Activated CD4-positive, alpha-beta T cell treated with anti-CD3 and anti-CD28 coated beads, Interleukin-2, amount 10 ng/mL, durations not matched to agents 7 days and 5 days (primary cell): ENCODE measurements at regions not wholly inside any gene's neighbourhood (a gene's known extent, or its start where the extent isn't known, plus 50 kb on each side); places are given as distances from the start of the nearest gene placed in this dataset.

Experiments
- CTCF ChIA-PET: fragments of 350-600 bp; sonication (Branson Sonifier 250); formaldehyde crosslinking; loops from one replicate; lab custom pipeline; 2021; ENCODE audit warnings: antibody characterized with exemption; lab: Charles Lee
- POLR2A ChIA-PET: fragments of 350-600 bp; sonication (Branson Sonifier 250); formaldehyde crosslinking; loops from one replicate; lab custom pipeline; 2021; ENCODE audit warnings: antibody characterized with exemption; lab: Charles Lee
- DNase-seq: peaks from one replicate; pipeline ENCODE4 v3.0.0-alpha.2; 2020
- H3K27ac Mint-ChIP-seq: one replicate; pipeline ENCODE4 v1.8.0; 2021; ENCODE audit warnings: mild to moderate bottlenecking, moderate library complexity, mixed read lengths
- H3K27me3 Mint-ChIP-seq: one replicate; pipeline ENCODE4 v1.8.0; 2021; ENCODE audit warnings: mixed read lengths
- H3K36me3 Mint-ChIP-seq: one replicate; pipeline ENCODE4 v1.8.0; 2021; ENCODE audit warnings: low read depth, mixed read lengths
- H3K4me1 Mint-ChIP-seq: one replicate; pipeline ENCODE4 v1.8.0; 2021; ENCODE audit warnings: mixed read lengths
- H3K4me3 Mint-ChIP-seq: one replicate; pipeline ENCODE4 v1.8.0; 2021; ENCODE audit warnings: mild to moderate bottlenecking, moderate library complexity, mixed read lengths
- H3K9me3 Mint-ChIP-seq: one replicate; pipeline ENCODE4 v1.8.0; 2021; ENCODE audit warnings: mixed read lengths

- no peak overlapping the region for H3K4me3 Mint-ChIP-seq
- DNase-seq, result no peak
- no peak overlapping the region for H3K27ac Mint-ChIP-seq
- H3K9me3 Mint-ChIP-seq, result no peaks in the 10 kb centered on the region
- no peaks in the 10 kb centered on the region for H3K4me1 Mint-ChIP-seq
- ChIA-PET POLR2A (no interaction called here), CTCF (interaction anchor here (0.7 kb wide), 1 partner anchor 403 kb away, joined by 3 read pairs; no protein-coding TSS in a partner anchor)
- H3K36me3 Mint-ChIP-seq, result no peaks in the 10 kb centered on the region
- H3K27me3 Mint-ChIP-seq, result peaks cover 19% of the 10 kb centered on the region
Measured at GRCh38 chr3:66797889-66798560, 200.1 kb upstream of the KBTBD8 start.

- POLR2A ChIA-PET, result no interaction called here
- CTCF ChIA-PET, result interaction anchor here (1.0 kb wide), 1 partner anchor 29 kb away, joined by 4 read pairs; no protein-coding TSS in a partner anchor
- DNase-seq, result no peak
- Mint-ChIP-seq H3K36me3 (no peaks in the 10 kb centered on the region), H3K4me3 (no peak overlapping the region), H3K4me1 (no peaks in the 10 kb centered on the region), H3K27me3 (peaks cover 19% of the 10 kb centered on the region), H3K9me3 (no peaks in the 10 kb centered on the region), H3K27ac (no peak overlapping the region)
Measured at GRCh38 chr3:66800941-66801545, 197.1 kb upstream of the KBTBD8 start.

DNA sequence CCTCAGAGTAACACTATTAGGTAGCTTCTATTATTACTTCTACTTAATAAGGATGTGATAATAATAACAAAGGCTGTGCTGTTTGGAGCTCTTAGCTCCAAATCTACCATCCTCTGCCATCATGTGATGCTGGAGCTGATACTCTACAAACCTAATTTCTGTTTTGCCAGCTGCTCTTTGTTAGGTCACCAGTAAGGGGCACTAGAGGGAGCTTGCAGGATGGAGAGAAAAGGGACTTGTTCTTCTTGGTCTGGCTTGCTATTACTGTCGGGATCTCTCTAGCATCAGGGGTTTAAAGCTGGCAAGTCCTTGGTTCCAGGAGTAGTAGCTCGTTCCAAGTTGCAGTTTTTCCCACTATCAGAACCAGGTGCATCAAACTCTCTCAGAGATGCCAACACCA, 194.9 kb upstream of the KBTBD8 start:
- no peaks in the 10 kb centered on the region for H3K9me3 Mint-ChIP-seq
- H3K4me1 Mint-ChIP-seq, result no peaks in the 10 kb centered on the region
- no peak overlapping the region for H3K4me3 Mint-ChIP-seq
- no peak for DNase-seq
- H3K36me3 Mint-ChIP-seq, result no peaks in the 10 kb centered on the region
- H3K27me3 Mint-ChIP-seq, result peaks cover 10% of the 10 kb centered on the region
- ChIA-PET CTCF (interaction anchor here (0.6 to 2.3 kb wide), 2 partner anchors 16 to 19 kb away, joined by 3 to 8 read pairs; no protein-coding TSS in a partner anchor), POLR2A (no interaction called here)
- no peak overlapping the region for H3K27ac Mint-ChIP-seq

DNA sequence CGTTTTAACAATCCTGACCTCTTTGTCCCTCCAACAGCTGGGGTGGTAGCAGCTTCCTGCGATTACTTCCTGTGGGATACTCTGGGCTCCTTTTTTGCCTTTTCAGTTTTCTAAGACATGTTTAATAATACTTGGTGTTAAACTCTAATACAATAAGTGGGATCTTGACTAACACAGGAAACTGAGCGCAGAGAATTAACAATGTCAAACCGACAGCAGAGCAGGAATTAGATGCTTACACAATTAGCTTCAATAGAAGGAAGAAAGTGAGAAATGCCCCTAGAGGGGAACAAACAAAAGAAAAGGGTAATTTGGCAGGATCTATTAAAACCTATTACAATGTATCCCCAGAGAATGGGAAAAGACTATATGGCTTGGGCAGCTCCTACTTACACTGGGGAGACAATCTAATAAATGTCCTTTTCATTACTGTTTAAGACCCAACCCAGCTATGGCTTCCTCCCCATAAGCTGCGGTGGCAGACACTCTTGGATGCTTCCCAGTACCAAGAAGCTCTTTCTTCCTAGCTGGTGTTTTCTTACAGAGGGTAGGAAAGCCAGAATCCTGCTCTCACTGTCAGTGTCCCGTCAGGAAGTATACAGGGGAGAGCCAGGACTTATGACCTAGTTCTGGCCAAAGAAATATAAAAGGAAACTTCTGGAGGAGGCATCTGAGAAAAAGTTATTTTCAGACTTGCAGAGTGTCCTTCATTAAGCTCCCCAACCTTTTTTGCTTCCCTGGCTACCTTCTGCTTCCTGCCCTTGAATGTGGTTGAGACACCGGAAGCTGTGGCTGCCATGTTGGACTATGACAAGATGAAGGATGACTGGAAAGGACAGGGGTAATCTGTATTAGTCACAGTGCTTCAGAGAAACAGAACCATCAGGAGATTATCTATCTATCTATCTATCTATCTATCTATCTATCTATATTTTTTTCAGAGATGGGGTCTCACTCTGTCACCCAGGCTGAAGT, 194.1 kb upstream of the KBTBD8 start:
- CTCF ChIA-PET, result interaction anchor here (2.3 kb wide), 1 partner anchor 18 kb away, joined by 8 read pairs; no protein-coding TSS in a partner anchor
- no peak overlapping the region for H3K4me3 Mint-ChIP-seq
- no peaks in the 10 kb centered on the region for H3K9me3 Mint-ChIP-seq
- no peaks in the 10 kb centered on the region for H3K4me1 Mint-ChIP-seq
- POLR2A ChIA-PET, result no interaction called here
- no peak for DNase-seq
- H3K27me3 Mint-ChIP-seq, result peaks cover 5% of the 10 kb centered on the region
- no peak overlapping the region for H3K27ac Mint-ChIP-seq
- no peaks in the 10 kb centered on the region for H3K36me3 Mint-ChIP-seq

DNA sequence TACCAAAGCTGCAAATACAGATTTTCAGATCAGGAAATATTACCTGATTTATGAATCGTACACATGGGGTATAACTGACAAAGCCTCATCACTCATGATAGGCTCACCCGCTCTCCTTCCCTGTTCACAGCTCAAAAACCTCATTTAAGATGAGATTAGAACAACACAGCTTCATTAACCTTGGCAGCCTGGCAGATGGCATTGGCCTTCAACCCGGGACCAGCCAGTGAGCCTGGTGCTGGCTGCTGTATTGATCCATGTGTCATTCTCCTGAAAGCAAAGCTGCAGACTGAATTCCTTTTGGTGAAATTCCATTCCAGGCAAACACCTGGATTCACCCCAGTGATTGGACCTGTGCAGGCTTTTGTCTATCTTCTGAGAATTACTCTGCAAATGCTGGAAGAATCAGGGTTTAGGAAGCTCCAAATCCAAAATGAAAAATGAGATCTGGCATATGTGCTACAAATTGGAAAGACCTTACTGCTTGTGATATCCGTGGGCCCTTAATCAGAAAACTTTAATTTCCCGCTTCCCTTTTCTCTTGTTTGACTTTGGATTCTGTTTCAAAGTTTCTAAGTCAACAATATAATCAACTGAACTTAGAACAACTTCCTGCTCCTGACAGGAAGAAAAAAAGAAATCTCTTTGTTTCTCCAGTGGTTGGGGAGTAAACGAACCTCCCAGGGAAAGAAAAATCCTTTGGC, 189.1 kb upstream of the KBTBD8 start:
- Mint-ChIP-seq H3K27me3 (no peaks in the 10 kb centered on the region), H3K4me1 (no peaks in the 10 kb centered on the region), H3K4me3 (no peak overlapping the region), H3K27ac (no peak overlapping the region), H3K36me3 (no peaks in the 10 kb centered on the region), H3K9me3 (no peaks in the 10 kb centered on the region)
- CTCF ChIA-PET, result interaction anchor here (0.6 to 1.2 kb wide), 3 partner anchors 26 to 402 kb away, joined by 3 read pairs; no protein-coding TSS in a partner anchor
- POLR2A ChIA-PET, result no interaction called here
- no peak for DNase-seq

DNA sequence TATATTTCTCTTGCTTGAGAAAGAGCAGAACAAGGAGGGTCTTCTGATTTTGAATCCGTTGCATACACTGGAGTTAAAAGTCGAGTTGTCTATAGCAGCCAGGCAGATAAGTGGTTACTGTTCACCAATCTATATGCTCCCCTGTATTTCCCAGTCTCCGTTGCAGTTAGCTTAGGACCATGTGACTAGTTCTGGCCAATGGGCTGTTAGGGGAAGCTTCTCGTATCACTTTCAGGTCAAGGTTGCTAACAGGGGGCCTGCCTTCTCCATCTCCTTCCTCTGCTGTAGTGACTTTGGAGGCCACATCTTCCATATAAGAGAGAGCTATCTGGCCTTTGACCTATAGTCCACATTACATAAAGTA, 188.5 kb upstream of the KBTBD8 start:
- CTCF ChIA-PET, result interaction anchor here (0.6 to 0.7 kb wide), 2 partner anchors 25 to 70 kb away, joined by 3 read pairs; no protein-coding TSS in a partner anchor
- Mint-ChIP-seq H3K27me3 (no peaks in the 10 kb centered on the region), H3K36me3 (no peaks in the 10 kb centered on the region), H3K9me3 (no peaks in the 10 kb centered on the region), H3K4me3 (no peak overlapping the region), H3K27ac (no peak overlapping the region), H3K4me1 (no peaks in the 10 kb centered on the region)
- POLR2A ChIA-PET, result no interaction called here
- no peak for DNase-seq

DNA sequence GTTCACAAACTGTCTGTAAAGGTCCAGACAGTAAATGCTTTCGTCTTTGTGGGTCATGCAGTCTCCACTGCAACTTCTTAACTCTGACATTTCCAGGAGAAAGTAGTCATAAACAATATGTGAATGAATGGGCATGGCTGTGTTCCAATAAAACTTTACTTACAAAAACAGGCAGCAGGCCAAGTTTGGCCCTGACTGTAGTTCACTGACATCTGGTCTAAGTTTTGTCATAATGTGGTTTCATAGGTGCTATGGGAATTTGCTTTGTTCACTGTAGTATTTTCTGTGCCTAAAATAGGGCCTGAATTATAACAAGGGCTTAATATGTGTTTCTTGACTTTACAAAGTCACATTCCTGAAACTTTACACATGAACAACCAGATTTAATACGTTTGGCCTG, 186.0 kb upstream of the KBTBD8 start:
- Mint-ChIP-seq H3K27ac (no peak overlapping the region), H3K4me3 (no peak overlapping the region), H3K4me1 (no peaks in the 10 kb centered on the region), H3K27me3 (peaks cover 2% of the 10 kb centered on the region), H3K9me3 (no peaks in the 10 kb centered on the region), H3K36me3 (no peaks in the 10 kb centered on the region)
- DNase-seq, result no peak
- ChIA-PET CTCF (interaction anchor here (1.0 kb wide), 1 partner anchor 10 kb away, joined by 5 read pairs; no protein-coding TSS in a partner anchor), POLR2A (no interaction called here)

DNA sequence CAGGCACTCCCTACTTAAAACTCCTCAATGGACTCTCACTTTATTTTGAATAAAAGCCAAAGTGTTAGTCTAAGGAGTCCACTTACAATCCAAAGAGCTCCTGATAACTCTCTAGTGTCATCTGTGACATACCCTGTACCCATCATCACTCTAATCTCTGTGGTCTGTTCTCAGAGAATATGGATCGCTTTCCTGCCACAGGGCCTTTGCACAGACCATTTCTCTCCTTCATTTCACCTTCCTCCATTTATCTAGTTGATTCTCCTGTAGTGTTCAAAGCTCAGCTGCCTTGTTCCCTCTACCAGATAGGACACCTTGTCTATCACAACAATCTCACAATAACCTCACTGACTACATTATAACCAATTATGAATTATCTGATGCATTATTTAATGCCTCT, 185.4 kb upstream of the KBTBD8 start:
- Mint-ChIP-seq H3K4me3 (no peak overlapping the region), H3K36me3 (no peaks in the 10 kb centered on the region), H3K27me3 (peaks cover 3% of the 10 kb centered on the region), H3K4me1 (no peaks in the 10 kb centered on the region), H3K27ac (no peak overlapping the region), H3K9me3 (no peaks in the 10 kb centered on the region)
- DNase-seq, result no peak
- CTCF ChIA-PET, result no interaction called here
- POLR2A ChIA-PET, result no interaction called here

DNA sequence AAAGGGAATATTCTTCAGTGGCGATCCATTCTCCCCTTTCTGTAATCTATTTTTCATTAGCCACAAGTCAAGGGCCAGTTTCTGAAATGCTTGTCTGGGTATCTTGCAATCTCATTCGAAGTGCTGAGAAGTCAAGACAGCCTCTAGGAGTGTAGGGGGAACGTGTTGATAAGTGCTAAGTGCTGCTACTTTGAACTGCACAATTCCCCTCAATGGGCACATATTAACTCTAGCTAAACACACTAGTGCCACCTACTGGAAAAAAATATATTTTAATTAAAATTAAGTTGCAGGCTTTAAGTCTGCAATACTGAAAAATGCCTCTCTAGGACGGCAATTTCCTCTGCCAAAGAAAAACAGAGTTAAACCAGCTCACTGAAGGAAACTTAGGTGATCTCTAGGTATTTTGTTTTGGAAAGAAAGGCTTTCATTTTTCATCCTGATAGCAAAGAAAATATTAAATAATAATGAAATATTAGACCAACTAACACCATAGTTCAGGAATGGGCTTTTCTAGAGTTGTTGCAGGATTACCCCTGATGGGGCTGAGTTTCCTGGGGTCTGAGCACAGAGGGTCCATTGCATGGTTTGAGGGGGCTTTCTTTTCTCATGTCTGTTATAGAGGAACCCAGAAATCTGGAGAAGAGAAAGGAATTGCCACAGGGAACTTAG, 181.9 kb upstream of the KBTBD8 start:
- no peaks in the 10 kb centered on the region for H3K36me3 Mint-ChIP-seq
- peaks cover 14% of the 10 kb centered on the region for H3K27me3 Mint-ChIP-seq
- POLR2A ChIA-PET, result interaction anchor here (0.6 kb wide), 1 partner anchor 502 kb away, joined by 3 read pairs; no protein-coding TSS in a partner anchor
- no peak overlapping the region for H3K4me3 Mint-ChIP-seq
- H3K9me3 Mint-ChIP-seq, result no peaks in the 10 kb centered on the region
- no peaks in the 10 kb centered on the region for H3K4me1 Mint-ChIP-seq
- CTCF ChIA-PET, result interaction anchor here (1.4 to 1.6 kb wide), 3 partner anchors 408 to 541 kb away, joined by 3 read pairs; no protein-coding TSS in a partner anchor
- no peak overlapping the region for H3K27ac Mint-ChIP-seq
- peak; percentile 18 for DNase-seq

GRCh38 chr3:66817951-66818557, 180.1 kb upstream of the KBTBD8 start:
- POLR2A ChIA-PET, result no interaction called here
- DNase-seq, result no peak
- CTCF ChIA-PET, result interaction anchor here (0.6 kb wide), 1 partner anchor 564 kb away, joined by 3 read pairs; no protein-coding TSS in a partner anchor
- H3K4me3 Mint-ChIP-seq, result no peak overlapping the region
- no peaks in the 10 kb centered on the region for H3K9me3 Mint-ChIP-seq
- H3K36me3 Mint-ChIP-seq, result no peaks in the 10 kb centered on the region
- no peaks in the 10 kb centered on the region for H3K4me1 Mint-ChIP-seq
- H3K27ac Mint-ChIP-seq, result no peak overlapping the region
- peaks cover 14% of the 10 kb centered on the region for H3K27me3 Mint-ChIP-seq

DNA sequence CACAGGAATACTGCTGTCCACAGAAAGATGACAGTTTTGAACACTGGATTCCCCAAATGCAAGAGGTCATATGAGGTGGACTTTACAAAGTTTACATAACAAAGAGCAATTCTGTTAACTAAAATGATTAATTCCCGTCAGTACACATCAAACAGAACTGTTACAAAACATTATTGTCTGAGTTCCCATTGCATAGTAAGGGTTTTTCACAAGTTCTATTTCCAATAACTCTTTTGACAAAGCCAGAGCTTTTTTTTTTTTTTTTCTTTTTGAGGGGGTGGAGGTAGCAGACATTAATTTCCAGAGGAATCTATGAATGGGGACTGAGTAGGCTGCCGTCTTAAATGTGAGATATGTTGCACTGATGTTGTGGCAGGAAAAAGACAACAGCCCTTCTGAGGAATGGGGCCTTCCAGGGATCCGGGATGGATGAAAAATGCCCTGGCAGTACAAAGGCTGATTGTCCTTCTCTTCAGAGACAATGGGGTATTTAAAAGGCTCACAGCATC, 178.1 kb upstream of the KBTBD8 start:
- Mint-ChIP-seq H3K27me3 (peaks cover 14% of the 10 kb centered on the region), H3K4me1 (no peaks in the 10 kb centered on the region), H3K27ac (no peak overlapping the region), H3K9me3 (no peaks in the 10 kb centered on the region), H3K4me3 (no peak overlapping the region), H3K36me3 (no peaks in the 10 kb centered on the region)
- CTCF ChIA-PET, result interaction anchor here (0.6 kb wide), 1 partner anchor 88 kb away, joined by 3 read pairs; no protein-coding TSS in a partner anchor
- no peak for DNase-seq
- POLR2A ChIA-PET, result no interaction called here
